ENCODE measurements at regions not wholly inside any gene's neighbourhood (a gene's known extent, or its start where the extent isn't known, plus 50 kb on each side); places are given as distances from the start of the nearest gene placed in this dataset.

DNA sequence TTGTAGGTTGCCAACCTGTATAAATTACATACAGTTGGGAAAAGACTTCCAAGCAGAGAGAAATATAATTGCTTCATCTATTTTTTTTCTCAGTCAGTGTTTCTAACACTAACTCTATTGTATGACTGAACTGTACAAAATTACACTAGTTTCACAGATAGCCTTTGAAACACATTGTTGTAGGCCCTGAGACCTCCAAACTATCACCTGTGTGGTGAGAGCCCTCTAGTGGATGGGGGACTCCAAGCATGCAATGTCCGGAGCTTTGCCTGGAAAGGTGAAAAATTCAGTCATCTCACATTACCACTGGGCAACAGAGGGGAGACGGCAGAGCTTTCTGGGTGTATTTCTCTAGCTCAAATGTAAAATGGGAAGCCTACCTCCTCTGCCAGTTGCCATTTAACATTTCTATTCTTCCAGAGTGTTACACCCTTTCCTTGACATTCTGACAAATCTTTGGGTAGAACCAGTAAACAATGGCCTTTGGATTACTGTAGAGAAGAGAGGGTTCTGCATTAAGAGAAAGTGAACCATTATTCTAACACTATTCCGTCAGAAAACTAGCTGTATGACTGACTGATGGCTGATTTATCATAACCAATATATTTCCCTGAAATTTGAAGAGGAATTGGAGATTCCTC, 212.2 kb downstream of the LYPLAL1 start:
- CTCF ChIA-PET = interaction anchor here (0.8 to 1.1 kb wide), 5 partner anchors 13 to 1057 kb away, joined by 3 to 6 read pairs (median 4); no protein-coding TSS in a partner anchor

DNA sequence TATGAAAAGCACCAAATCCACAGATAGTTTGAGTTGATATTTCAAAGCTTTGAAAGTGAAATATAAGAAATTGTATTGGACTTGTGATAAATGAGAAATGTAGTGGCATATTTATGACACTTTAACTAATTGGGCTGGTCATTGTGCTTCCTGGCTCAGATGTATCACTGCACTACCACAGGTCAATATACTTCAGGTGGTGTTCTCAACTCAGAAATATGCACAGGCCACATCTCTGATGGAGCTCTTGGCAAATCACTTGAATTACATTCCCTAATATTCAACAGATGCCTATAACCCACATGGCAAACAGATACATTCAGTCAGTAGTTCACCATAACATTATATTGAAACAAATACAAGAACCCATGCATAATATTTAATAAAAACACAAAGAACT, 209.6 kb downstream of the LYPLAL1 start:
- no peak overlapping the region for H3K9ac ChIP-seq (ENCODE audit: low read length)
- intact Hi-C loops (cut with micrococcal nuclease) = no loop called here
- CTCF ChIA-PET = no interaction called here
- no peak for DNase-seq (ENCODE audit: low read depth, low spot score)
- no peaks in the 10 kb centered on the region for H4K20me1 ChIP-seq (ENCODE audit: insufficient read depth)
- no peak for ATAC-seq
- no peak overlapping the region for H3K4me2 ChIP-seq (ENCODE audit: low read length)
- H3K9me3 ChIP-seq (ENCODE audit: control insufficient read depth in 1 of 2, insufficient read depth in 1 of 2, low read depth in 1 of 2, low read length in 2 of 2) = no peaks in the 10 kb centered on the region
- RAD21 ChIA-PET (ENCODE audit: low non-redundant PET in 1 of 2, low total read pairs in 2 of 2, uncharacterized antibody in 2 of 2, unreplicated experiment in 2 of 2) = no interaction called here
- H3K4me3 ChIP-seq (replicated peaks in 1 of 2; ENCODE audit: low read depth in 1 of 2, low read length in 2 of 2) = no peak overlapping the region
- H2AFZ ChIP-seq (ENCODE audit: low read depth, low read length, poor library complexity, severe bottlenecking) = no peak overlapping the region
- no peaks in the 10 kb centered on the region for H3K36me3 ChIP-seq (ENCODE audit: control insufficient read depth in 1 of 2, insufficient read depth in 2 of 2, low read length in 2 of 2)
- BruUV-seq (replicated peaks) = no TSS peak
- POLR2A ChIA-PET = no interaction called here
- no peaks in the 10 kb centered on the region for H3K9me2 ChIP-seq (ENCODE audit: insufficient read depth)
- H3K4me1 ChIP-seq (ENCODE audit: control insufficient read depth in 1 of 2, insufficient read depth in 2 of 2, low read length in 2 of 2) = no peaks in the 10 kb centered on the region
- H3K27ac ChIP-seq (ENCODE audit: low read depth, low read length) = no peak overlapping the region
- H3K79me2 ChIP-seq (ENCODE audit: insufficient read depth, low read length) = no peaks in the 10 kb centered on the region
- no peaks in the 10 kb centered on the region for H3K27me3 ChIP-seq (ENCODE audit: insufficient read depth, low read length)
- TF ChIP-seq CEBPB (IDR thresholded peaks at IDR 0.05; ENCODE audit: low read depth) (no peak), TCF7L2 (IDR thresholded peaks at IDR 0.05; ENCODE audit: borderline replicate concordance, extremely low read depth, insufficient read depth, insufficient read length) (no peak), MAX (IDR thresholded peaks at IDR 0.05) (no peak), CBX3 (IDR thresholded peaks at IDR 0.05; ENCODE audit: low read depth) (no peak), ATF3 (IDR thresholded peaks at IDR 0.05) (no peak), SIN3A (IDR thresholded peaks at IDR 0.05; ENCODE audit: low read depth) (no peak)
- TF ChIP-seq, protein P1, sequence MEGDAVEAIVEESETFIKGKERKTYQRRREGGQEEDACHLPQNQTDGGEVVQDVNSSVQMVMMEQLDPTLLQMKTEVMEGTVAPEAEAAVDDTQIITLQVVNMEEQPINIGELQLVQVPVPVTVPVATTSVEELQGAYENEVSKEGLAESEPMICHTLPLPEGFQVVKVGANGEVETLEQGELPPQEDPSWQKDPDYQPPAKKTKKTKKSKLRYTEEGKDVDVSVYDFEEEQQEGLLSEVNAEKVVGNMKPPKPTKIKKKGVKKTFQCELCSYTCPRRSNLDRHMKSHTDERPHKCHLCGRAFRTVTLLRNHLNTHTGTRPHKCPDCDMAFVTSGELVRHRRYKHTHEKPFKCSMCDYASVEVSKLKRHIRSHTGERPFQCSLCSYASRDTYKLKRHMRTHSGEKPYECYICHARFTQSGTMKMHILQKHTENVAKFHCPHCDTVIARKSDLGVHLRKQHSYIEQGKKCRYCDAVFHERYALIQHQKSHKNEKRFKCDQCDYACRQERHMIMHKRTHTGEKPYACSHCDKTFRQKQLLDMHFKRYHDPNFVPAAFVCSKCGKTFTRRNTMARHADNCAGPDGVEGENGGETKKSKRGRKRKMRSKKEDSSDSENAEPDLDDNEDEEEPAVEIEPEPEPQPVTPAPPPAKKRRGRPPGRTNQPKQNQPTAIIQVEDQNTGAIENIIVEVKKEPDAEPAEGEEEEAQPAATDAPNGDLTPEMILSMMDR (IDR thresholded peaks at IDR 0.05 in 2 of 3, conservative IDR thresholded peaks at IDR 0.05 in 1 of 3; ENCODE audit: borderline replicate concordance in 1 of 3, insufficient read depth in 1 of 3, low read depth in 2 of 3, low read length in 2 of 3) = no peak

More for the DNA sequence above, 212.2 kb downstream of the LYPLAL1 start:
- no peak overlapping the region for H3K9ac ChIP-seq (ENCODE audit: low read length)
- H4K20me1 ChIP-seq (ENCODE audit: insufficient read depth) = no peaks in the 10 kb centered on the region
- no TSS peak for BruUV-seq (replicated peaks)
- TF ChIP-seq, protein P1 (IDR thresholded peaks at IDR 0.05 in 2 of 3, conservative IDR thresholded peaks at IDR 0.05 in 1 of 3; ENCODE audit: borderline replicate concordance in 1 of 3, insufficient read depth in 1 of 3, low read depth in 2 of 3, low read length in 2 of 3) = peak; percentile 63 to 89 (median 86)
- TF ChIP-seq RAD21 (IDR thresholded peaks at IDR 0.05; ENCODE audit: low read depth) (peak; percentile 85), YY1 (IDR thresholded peaks at IDR 0.05; ENCODE audit: extremely low read depth, insufficient replicate concordance, low read depth, low read length) (peak; percentile 15), TCF7L2 (IDR thresholded peaks at IDR 0.05; ENCODE audit: borderline replicate concordance, extremely low read depth, insufficient read depth, insufficient read length) (no peak)
- H3K4me2 ChIP-seq (ENCODE audit: low read length) = no peak overlapping the region
- H3K4me1 ChIP-seq (ENCODE audit: control insufficient read depth in 1 of 2, insufficient read depth in 2 of 2, low read length in 2 of 2) = no peaks in the 10 kb centered on the region
- ATAC-seq = peak; percentile 98
- no peaks in the 10 kb centered on the region for H3K9me3 ChIP-seq (ENCODE audit: control insufficient read depth in 1 of 2, insufficient read depth in 1 of 2, low read depth in 1 of 2, low read length in 2 of 2)
- POLR2A ChIA-PET = no interaction called here
- DNase-seq (ENCODE audit: low read depth, low spot score) = peak; percentile 41
- RAD21 ChIA-PET (ENCODE audit: low non-redundant PET in 1 of 2, low total read pairs in 2 of 2, uncharacterized antibody in 2 of 2, unreplicated experiment in 2 of 2) = interaction anchor here in 1 of 2 experiments (0.7 kb wide), 1 partner anchor 81 kb away, joined by 3 read pairs; no protein-coding TSS in a partner anchor
- no peak overlapping the region for H3K4me3 ChIP-seq (replicated peaks in 1 of 2; ENCODE audit: low read depth in 1 of 2, low read length in 2 of 2)
- H3K27me3 ChIP-seq (ENCODE audit: insufficient read depth, low read length) = no peaks in the 10 kb centered on the region
- H3K36me3 ChIP-seq (ENCODE audit: control insufficient read depth in 1 of 2, insufficient read depth in 2 of 2, low read length in 2 of 2) = no peaks in the 10 kb centered on the region
- intact Hi-C loops (cut with micrococcal nuclease) = loop anchor here (1.0 to 2.0 kb wide), 2 partner anchors 181 to 1056 kb away; no protein-coding TSS in a partner anchor
- H3K79me2 ChIP-seq (ENCODE audit: insufficient read depth, low read length) = no peaks in the 10 kb centered on the region
- H3K9me2 ChIP-seq (ENCODE audit: insufficient read depth) = no peaks in the 10 kb centered on the region
- H2AFZ ChIP-seq (ENCODE audit: low read depth, low read length, poor library complexity, severe bottlenecking) = no peak overlapping the region
- H3K27ac ChIP-seq (ENCODE audit: low read depth, low read length) = no peak overlapping the region

All from HCT116 (cell line).